Caco-2 (cell line): ENCODE measurements at regions not wholly inside any gene's neighbourhood (a gene's known extent, or its start where the extent isn't known, plus 50 kb on each side); places are given as distances from the start of the nearest gene placed in this dataset.

Experiments
- BruUV-seq: library from RNA; stranded (reverse); fragments of 400-500 nt; replicated peaks from 2 replicates; lab custom pipeline; 2021; lab: Mats Ljungman, UMichigan
- CTCF ChIA-PET: fragments of 300-600 bp; sonication (Branson Sonifier 250); formaldehyde crosslinking; loops from one replicate; lab custom pipeline; 2022; ENCODE audit warnings: antibody characterized with exemption; lab: Charles Lee
- POLR2A ChIA-PET: fragments of 300-600 bp; sonication (Branson Sonifier 250); formaldehyde crosslinking; loops from one replicate; lab custom pipeline; 2022; ENCODE audit warnings: antibody characterized with exemption; lab: Charles Lee
- DNase-seq, 2 experiments: peaks; one replicate each; pipeline versions ENCODE4 v3.0.0 to v3.0.0-alpha.2; 2020 to 2022
- H3K27me3 ChIP-seq: replicated peaks from 2 replicates; pipeline ENCODE4 v1.6.0; 2011; ENCODE audit warnings: low read length; ENCODE audit not compliant: control insufficient read depth, insufficient read depth
- H3K36me3 ChIP-seq: 2 replicates; pipeline ENCODE4 v1.5.1; 2011; ENCODE audit warnings: low read length; ENCODE audit not compliant: control insufficient read depth, insufficient read depth
- H3K4me1 ChIP-seq: fragments of 250-450 bp; sonication (Bioruptor Pico); 2 replicates; pipeline ENCODE4 v1.5.1; 2020; ENCODE audit warnings: mild to moderate bottlenecking
- H3K4me3 ChIP-seq: 2 replicates; pipeline ENCODE4 v1.5.1; 2011; ENCODE audit warnings: low read depth, mild to moderate bottlenecking, control low read depth, low read length
- H3K9me3 ChIP-seq: fragments of 250-450 bp; sonication (Bioruptor Pico); 2 replicates; pipeline ENCODE4 v1.5.1; 2020; ENCODE audit warnings: mild to moderate bottlenecking, moderate library complexity
- H3K27ac Mint-ChIP-seq: one replicate; pipeline ENCODE4 v1.8.0; 2022; ENCODE audit warnings: mixed read lengths; ENCODE audit not compliant: unreplicated experiment
- H3K27me3 Mint-ChIP-seq: one replicate; pipeline ENCODE4 v1.8.0; 2022; ENCODE audit warnings: mixed read lengths; ENCODE audit not compliant: insufficient read depth, unreplicated experiment
- H3K36me3 Mint-ChIP-seq: one replicate; pipeline ENCODE4 v1.8.0; 2022; ENCODE audit warnings: mild to moderate bottlenecking, mixed read lengths; ENCODE audit not compliant: insufficient read depth, unreplicated experiment
- H3K4me1 Mint-ChIP-seq: one replicate; pipeline ENCODE4 v1.8.0; 2022; ENCODE audit warnings: low read depth, mixed read lengths; ENCODE audit not compliant: unreplicated experiment
- H3K4me3 Mint-ChIP-seq: one replicate; pipeline ENCODE4 v1.8.0; 2022; ENCODE audit warnings: mild to moderate bottlenecking, moderate library complexity, mixed read lengths; ENCODE audit not compliant: unreplicated experiment
- H3K9me3 Mint-ChIP-seq: one replicate; pipeline ENCODE4 v1.8.0; 2022; ENCODE audit warnings: mixed read lengths; ENCODE audit not compliant: unreplicated experiment
- CTCF ChIP-seq, 2 experiments: fragments of 200-600 bp in 1 of 2; IDR thresholded peaks; 1 replicate in 1 of 2; 2 replicates in 1 of 2; pipeline versions ENCODE4 v1.5.1 to v1.8.0; 2011 to 2022; ENCODE audit warnings: antibody characterized with exemption in 1 of 2, control low read depth in 1 of 2, inconsistent platforms in 1 of 2, low read depth in 1 of 2, low read length in 1 of 2, mild to moderate bottlenecking in 1 of 2, moderate library complexity in 1 of 2; ENCODE audit not compliant: insufficient read depth in 1 of 2, severe bottlenecking in 1 of 2, unreplicated experiment in 1 of 2
- intact Hi-C: fragments of 100-400 bp; cut with micrococcal nuclease; formaldehyde crosslinking; loops from one replicate; pipeline ENCODE4 v1.10.0; 2022; ENCODE audit not compliant: unreplicated experiment

DNA sequence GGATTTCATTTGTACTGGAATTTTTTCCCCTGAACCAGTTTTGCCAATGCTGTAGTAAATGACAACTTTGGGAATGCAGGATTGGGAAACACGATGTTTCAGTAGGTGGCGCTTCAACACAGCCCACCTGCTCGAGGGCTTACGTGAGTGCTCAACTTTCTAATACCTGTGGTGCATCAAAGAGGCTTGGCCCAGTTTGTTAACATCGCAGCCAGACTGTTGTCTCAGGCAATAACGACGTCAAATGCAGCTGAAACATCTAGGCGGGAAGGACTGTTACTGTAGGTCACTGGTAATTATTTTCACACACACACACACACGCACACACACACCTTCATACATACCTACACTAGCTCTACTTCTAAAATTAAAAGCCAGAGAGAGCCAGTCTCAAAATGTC, 815.5 kb upstream of the SLC35B3 start:
- Mint-ChIP-seq H3K27ac (no peak overlapping the region), H3K27me3 (no peaks in the 10 kb centered on the region), H3K36me3 (no peaks in the 10 kb centered on the region), H3K9me3 (no peaks in the 10 kb centered on the region), H3K4me3 (peak overlapping the region; percentile 7), H3K4me1 (peaks cover 6% of the 10 kb centered on the region)
- Histone ChIP-seq H3K9me3 (no peaks in the 10 kb centered on the region), H3K4me1 (peaks cover 27% of the 10 kb centered on the region), H3K36me3 (no peaks in the 10 kb centered on the region), H3K27me3 (no peaks in the 10 kb centered on the region), H3K4me3 (no peak overlapping the region)
- peak; percentile 59 to 86 for TF ChIP-seq CTCF (IDR thresholded peaks at IDR 0.05; ENCODE audit: insufficient read depth in 1 of 2, low read depth in 1 of 2, low read length in 1 of 2, severe bottlenecking in 1 of 2, unreplicated experiment in 1 of 2)
- ChIA-PET CTCF (interaction anchor here (0.5 to 1.1 kb wide), 3 partner anchors 268 to 1179 kb away, joined by 3 read pairs; no protein-coding TSS in a partner anchor), POLR2A (no interaction called here)
- intact Hi-C loops: loop anchor here (1.0 to 10.0 kb wide), 8 partner anchors 58 to 1184 kb away; no protein-coding TSS in a partner anchor
- BruUV-seq: no TSS peak
- peak; percentile 75 to 76 for DNase-seq

DNA sequence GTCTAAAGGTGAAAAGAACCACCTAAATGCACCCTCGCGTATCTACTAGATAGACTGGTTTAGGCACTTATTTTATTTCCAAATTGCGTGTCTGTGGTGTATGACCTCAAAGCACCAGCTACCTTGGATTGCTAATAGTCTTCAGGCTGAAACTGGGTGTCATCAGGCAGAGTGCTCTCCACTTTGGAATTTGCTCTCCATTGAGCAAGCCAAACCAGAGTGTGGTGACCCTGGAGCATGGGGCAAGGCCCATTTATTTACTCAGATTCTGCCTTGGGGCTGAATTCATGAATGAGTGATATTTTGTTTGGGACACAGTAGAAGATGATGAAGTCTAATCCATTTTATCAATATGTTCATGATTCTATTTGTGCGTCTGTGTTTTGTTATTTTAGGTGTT, 812.8 kb upstream of the SLC35B3 start:
- H3K4me3 ChIP-seq: no peak overlapping the region
- ChIA-PET CTCF (no interaction called here), POLR2A (no interaction called here)
- Mint-ChIP-seq H3K4me1 (peaks cover 6% of the 10 kb centered on the region), H3K27me3 (no peaks in the 10 kb centered on the region), H3K4me3 (no peak overlapping the region), H3K9me3 (no peaks in the 10 kb centered on the region), H3K36me3 (no peaks in the 10 kb centered on the region), H3K27ac (no peak overlapping the region)
- H3K36me3 ChIP-seq: no peaks in the 10 kb centered on the region
- H3K27me3 ChIP-seq: no peaks in the 10 kb centered on the region
- no peak for TF ChIP-seq CTCF (IDR thresholded peaks at IDR 0.05; ENCODE audit: insufficient read depth in 1 of 2, low read depth in 1 of 2, low read length in 1 of 2, severe bottlenecking in 1 of 2, unreplicated experiment in 1 of 2)
- peaks cover 27% of the 10 kb centered on the region for H3K4me1 ChIP-seq
- intact Hi-C loops: no loop called here
- DNase-seq: peak; percentile 41 to 51
- no TSS peak for BruUV-seq
- H3K9me3 ChIP-seq: no peaks in the 10 kb centered on the region

- BruUV-seq: no TSS peak
- POLR2A ChIA-PET: no interaction called here
- Mint-ChIP-seq H3K27ac (no peak overlapping the region), H3K4me1 (no peaks in the 10 kb centered on the region), H3K27me3 (no peaks in the 10 kb centered on the region), H3K4me3 (no peak overlapping the region), H3K36me3 (no peaks in the 10 kb centered on the region), H3K9me3 (no peaks in the 10 kb centered on the region)
- DNase-seq: no peak
- Histone ChIP-seq H3K4me1 (no peaks in the 10 kb centered on the region), H3K27me3 (no peaks in the 10 kb centered on the region), H3K36me3 (no peaks in the 10 kb centered on the region), H3K9me3 (no peaks in the 10 kb centered on the region), H3K4me3 (no peak overlapping the region)
- CTCF ChIA-PET: no interaction called here
- TF ChIP-seq CTCF (IDR thresholded peaks at IDR 0.05; ENCODE audit: insufficient read depth in 1 of 2, low read depth in 1 of 2, low read length in 1 of 2, severe bottlenecking in 1 of 2, unreplicated experiment in 1 of 2): no peak
- intact Hi-C loops: no loop called here
These were observed 805.5 kb upstream of the SLC35B3 start for GRCh38 chr6:9240861-9241260.
